GM18502 (cell line): ENCODE measurements at regions not wholly inside any gene's neighbourhood (a gene's known extent, or its start where the extent isn't known, plus 50 kb on each side); places are given as distances from the start of the nearest gene placed in this dataset.
"Not testable (repeated sequence)": the region's sequence is repeated elsewhere in the genome, so short reads cannot be mapped to it uniquely, and the experiment has no call there.

Experiments used
- ATAC-seq: cut with Tn5 transposase; IDR thresholded peaks from one replicate; pipeline ENCODE4 v1.9.1; 2021; ENCODE audit warnings: mild to moderate bottlenecking; ENCODE audit not compliant: unreplicated experiment, poor library complexity

DNA sequence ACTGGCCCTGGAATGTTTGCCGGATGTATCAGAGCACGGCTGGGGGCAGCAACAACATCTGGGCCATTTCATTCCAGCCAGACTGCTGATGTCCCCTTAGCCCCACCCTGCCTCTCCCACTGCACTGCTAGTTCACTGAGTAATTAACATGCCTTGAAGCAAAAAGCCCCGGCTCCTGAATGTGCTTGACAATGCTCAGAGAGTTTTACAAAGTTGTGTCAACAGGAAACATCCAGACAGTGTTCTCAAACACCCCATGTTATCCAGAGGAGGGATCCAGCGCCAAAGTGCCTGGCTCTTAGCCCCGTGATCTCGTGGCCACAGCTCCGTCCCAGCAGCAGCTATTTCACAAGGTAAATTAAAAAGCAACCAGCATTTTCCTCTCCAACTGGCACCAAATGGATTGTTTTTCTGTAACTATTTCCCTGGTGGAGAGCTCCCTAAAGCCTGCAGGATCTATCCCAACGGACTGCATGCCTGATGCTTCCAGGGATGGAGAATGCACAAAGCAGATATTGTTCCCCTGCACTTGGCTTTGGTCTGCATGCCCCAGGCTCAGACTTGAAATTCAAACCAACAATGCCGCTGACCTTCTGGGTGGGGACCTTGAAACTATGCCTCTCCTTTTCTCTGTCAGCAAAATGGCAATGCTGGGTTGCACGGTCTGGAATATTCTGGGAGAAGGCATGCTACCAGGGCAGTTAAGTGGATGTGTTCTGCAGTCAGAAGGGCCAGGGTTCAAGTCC is 115.6 kb upstream of the CDH5 start:
- ATAC-seq: no peak

DNA sequence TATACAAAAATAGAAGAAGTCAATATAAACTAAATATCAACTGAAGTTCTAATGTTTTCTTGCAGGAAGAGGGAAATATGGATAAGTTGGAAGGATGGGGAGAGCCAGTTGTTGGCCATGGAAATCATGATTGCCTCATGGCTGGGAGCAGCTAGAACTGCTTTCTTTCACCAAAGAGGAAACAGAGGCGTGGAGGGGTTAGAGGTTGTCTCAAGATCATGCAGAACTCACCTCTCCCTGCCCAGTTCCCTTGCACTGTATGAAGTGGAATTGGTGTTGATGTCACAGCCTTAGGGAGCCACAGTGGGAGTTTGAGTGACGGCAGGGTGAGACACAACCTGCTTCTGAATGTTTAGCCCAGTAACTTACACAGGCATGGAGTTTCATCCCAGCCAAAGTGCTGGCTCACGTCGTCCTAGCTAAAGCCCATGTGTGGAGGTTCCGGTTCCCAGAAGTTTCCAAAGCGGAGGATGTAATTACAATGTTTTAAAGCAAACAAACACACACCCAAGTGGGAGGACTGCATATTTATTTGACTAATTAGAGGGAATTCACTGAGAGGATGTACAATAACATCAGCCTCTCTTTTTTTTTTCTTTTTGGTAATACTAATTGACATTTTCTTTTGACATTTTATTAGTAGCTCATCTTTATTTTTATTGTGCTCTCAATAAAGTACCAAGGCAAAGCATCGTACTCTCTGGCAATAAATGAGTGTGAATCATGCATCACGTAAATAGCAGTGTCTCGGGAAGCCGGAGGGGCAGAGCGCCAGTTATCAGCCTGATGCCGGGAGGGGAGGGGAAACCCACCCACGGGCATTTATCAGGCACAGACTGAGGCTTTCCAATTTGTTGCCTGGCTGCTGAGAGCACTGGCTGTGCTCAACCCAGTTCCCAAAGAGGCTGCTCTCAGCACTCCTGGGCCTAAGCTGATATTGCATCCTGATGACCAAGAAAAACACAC is 118.7 kb upstream of the CDH5 start:
- no peak for ATAC-seq

- no peak for ATAC-seq
Observed at GRCh38 chr16:66245868-66246267, 120.6 kb upstream of the CDH5 start.

DNA sequence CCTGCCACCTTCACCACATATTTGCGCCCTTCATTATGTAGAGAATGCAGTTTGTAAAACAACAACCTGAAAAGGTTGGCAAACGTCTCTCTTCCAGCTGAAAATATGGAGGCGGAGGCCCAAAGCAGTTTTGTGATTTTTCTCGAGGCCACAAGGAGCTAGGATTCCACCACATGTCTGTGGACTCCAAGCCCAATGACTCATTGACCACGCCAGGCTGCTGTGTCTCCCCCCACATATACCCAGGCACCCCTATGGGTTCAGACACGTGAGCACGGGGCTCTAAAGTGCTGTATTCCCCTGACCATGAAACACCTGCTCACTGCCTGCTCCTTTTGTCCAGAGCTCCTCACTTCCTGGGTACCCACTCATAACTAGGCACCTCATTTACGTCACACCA is 121.4 kb upstream of the CDH5 start:
- ATAC-seq: no peak

GRCh38 chr16:66242672-66243071 is 123.8 kb upstream of the CDH5 start:
- ATAC-seq: no peak

- not testable (repeated sequence) for ATAC-seq
Observed at GRCh38 chr16:66242206-66242605, 124.3 kb upstream of the CDH5 start.

- ATAC-seq: no peak
Observed at GRCh38 chr16:66240631-66241395, 125.7 kb upstream of the CDH5 start.

- no peak for ATAC-seq
Observed at GRCh38 chr16:66240088-66240487, 126.4 kb upstream of the CDH5 start.

GRCh38 chr16:66238696-66239095 is 127.8 kb upstream of the CDH5 start:
- no peak for ATAC-seq

- no peak for ATAC-seq
Observed at GRCh38 chr16:66236301-66236700, 130.2 kb upstream of the CDH5 start.

DNA sequence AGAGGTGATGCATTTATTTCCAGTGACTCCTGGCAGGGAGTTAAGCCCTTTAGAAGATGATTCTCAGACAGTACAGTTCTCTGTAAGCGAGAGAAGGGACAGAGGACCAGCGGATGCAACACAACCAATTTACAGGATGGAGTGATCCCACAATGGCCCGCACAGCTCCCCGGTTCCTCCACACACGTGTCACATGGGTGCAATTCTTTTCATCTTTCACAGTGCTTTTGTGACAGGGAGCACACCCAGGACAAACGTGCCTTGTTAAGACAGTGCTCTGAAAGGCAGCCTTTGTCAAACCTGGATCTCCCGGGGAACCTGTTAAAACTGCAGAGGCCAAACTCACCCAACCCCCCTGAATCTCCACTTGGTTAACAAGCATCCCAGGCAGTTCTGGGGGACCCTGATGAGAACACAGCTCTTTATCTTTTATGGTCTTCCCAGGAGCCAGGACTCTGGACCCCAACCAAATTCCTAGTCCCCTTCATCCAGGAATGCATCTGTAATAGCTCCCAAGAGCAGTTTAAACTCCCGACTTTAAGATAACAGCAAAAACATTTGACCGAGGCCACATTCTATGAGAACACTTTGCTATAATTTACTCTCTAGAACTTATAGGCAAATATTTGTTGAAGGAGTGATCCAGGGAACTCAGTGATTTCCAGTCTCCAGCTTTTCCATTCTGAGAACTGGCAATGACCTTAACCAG is 134.9 kb upstream of the CDH5 start:
- no peak for ATAC-seq

DNA sequence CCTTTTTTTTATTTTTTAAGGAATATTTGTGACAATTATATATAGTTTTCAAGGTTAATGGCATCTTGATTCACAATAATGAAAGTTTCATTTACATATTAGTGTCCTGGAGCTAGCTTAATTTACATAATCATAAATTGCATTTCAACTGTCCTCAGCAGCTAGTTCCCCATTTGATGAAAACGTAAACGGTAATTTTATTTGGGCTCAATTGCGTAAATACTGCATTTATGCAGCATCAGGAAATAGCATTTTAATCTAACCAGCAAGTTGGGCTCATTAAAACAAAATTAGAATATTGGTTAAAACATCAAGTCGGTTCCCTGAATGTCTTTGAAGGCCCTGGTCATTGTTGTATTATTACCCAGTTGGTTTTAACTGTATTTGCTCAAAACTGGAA is 136.8 kb upstream of the CDH5 start:
- no peak for ATAC-seq

DNA sequence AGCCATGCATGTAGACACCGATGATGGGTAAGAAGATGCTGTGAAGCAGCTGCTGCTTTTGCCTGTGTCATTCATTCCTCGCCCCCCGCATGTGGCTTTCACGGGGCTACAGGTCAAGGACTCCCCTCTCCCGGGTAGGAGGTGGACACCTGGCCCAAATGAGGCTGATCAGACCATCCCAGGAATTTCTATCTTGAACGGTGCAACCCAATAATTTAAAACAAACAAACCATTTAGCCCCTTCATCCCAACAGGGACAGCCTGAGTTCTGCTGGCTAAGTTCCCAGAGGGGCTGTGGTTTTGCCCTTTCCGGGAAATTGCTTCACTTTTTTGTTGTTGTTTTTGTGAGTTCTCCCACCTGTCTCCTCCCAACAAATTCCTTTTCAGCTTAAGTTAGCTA is 137.7 kb upstream of the CDH5 start:
- no peak for ATAC-seq

DNA sequence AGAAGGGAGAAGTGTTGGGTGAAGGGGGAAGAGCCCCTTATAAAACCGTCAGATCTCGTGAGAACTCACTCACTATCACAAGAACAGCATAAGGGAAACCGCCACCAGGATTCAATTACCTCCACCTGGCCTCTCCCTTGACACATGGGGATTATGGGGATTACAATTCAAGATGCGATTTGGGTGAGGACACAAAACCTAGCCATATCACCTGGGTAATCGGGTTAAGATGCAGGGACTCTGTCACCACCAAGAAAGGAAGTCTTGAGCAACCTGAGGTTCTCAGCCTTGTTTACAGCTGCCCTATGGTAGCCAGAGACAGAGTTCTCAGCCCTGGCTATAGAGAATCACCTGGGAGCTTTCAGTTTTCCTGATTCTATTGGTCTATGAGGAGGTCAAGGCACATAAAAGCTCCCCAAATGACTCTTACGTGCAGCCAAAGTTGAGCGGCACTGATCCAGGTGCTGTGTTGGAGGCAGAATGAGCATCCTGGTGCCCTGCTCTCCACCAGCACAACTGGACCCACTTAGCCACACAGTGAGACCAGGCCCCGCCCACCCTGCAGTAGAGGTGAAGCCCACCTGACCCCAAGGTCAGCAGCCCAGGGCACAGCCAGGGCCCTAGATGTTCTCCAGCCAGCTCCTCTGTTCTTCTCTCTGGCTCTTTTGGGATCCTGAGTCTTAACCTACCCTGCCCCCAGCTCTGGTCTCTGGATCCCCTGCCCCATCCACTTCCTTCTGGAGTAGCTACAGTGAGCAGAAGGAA is 138.5 kb upstream of the CDH5 start:
- ATAC-seq: no peak

- ATAC-seq: no peak
Observed at GRCh38 chr16:66226762-66227161, 139.7 kb upstream of the CDH5 start.

DNA sequence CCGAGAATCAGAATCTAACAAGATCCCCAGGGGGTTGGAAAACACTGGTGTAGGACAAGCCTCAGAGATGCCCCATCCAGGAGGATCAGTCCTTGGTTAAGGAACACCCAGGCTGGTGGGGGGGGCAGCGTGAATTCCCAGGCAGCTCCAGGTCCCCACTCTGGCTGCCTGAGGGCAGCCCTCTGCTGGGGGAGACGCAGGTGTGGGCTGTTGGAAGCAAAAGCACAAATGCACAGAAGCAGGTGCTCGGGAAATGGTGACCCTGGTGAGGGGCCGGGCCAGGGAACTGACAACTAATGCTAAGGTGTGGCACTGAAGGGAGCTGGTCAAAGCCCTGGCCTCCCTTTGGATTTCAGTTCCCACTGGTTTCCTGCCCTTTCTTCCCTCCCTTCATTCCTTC is 140.8 kb upstream of the CDH5 start:
- ATAC-seq: no peak

DNA sequence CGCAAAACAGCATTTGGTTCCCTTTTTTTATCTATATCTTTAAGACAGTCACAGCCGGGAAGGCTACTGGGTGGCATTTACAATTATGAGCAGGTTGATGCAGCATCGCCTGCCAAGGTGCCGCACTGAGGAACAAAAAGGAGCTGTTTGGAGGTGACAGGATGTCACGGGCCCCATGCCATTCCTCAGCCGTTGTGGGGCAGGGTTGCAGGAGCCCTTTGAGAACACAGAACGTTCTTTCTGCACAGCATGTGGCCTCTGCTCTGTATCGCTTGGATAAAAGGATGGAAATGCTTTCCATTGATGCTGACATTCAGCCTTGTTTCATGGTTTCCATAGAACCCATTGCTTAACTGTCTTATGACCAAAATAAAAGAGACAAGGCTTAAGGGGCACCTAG is 141.9 kb upstream of the CDH5 start:
- no peak for ATAC-seq

DNA sequence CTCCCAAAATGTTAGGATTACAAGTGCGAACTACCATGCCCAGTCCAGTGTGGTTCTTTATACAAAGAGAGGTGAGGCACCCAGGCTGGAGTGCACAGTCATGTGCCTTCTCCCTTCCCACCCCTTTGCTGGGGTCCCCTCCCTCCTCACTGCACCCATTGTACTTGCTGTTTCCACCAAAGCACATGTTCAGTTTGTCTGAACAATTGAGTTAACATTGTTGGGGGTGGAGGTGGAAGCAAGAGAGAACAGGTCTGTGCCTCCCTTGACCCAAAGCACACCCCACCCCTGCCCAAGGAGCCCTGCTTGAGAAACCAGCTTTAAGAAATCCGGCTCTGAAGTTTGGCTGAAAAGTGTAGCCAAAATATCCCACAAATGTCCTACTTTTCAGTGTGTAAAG is 142.3 kb upstream of the CDH5 start:
- no peak for ATAC-seq

DNA sequence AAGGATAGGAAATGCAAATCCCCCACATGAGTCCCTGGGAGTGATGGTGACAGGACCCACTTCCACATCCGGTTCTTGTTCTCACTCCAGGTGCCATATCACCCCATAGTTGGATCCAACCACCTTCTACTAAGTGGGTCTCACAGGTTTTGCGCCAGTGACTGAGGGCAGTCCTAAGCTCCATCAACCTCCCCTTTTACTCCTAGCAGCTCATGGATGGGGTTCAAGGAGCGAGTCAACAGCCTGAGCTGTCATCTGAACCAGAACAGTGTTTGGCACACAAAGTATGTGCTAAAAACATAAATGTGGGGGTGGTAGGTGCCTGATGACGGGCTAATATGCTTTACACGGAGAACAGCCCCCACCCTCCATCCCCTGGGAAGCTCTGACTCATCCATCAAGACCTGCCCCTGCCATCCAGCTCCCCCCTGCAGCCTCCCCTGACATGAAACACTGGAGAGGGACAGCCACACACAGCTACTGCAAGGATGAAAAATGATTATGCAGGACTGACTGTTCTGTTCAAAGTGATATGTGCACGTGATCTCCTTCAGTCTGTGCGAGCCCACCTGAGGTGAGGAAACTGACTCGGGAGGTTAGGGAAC is 143.2 kb upstream of the CDH5 start:
- no peak for ATAC-seq
